H4 (cell line): ENCODE measurements at regions not wholly inside any gene's neighbourhood (a gene's known extent, or its start where the extent isn't known, plus 50 kb on each side); places are given as distances from the start of the nearest gene placed in this dataset.
"Not testable (repeated sequence)": the region's sequence is repeated elsewhere in the genome, so short reads cannot be mapped to it uniquely, and the experiment has no call there.

Experiments used
- DNase-seq: peaks from one replicate; pipeline ENCODE4 v3.0.0-alpha.2; 2015; ENCODE audit warnings: low spot score

DNA sequence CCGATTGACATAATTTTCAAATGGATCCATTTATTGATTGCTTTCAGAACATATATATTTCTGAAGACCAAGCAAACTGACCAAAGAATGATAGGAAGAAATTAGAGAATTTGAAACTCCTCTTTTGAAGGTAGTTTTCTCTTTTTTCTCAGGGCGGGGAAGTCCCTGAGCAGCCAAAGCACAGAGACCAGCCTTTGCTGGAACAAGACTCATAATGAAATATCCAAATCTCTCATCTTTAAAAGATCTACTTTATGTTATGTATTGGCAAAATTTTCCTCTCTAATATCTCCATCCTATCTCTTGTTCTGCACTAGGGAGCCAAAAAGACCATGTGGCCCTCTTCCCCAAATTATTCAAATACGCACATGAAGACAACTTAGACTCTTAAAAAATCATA lies 379.0 kb upstream of the TCF4 start:
- DNase-seq: no peak

DNA sequence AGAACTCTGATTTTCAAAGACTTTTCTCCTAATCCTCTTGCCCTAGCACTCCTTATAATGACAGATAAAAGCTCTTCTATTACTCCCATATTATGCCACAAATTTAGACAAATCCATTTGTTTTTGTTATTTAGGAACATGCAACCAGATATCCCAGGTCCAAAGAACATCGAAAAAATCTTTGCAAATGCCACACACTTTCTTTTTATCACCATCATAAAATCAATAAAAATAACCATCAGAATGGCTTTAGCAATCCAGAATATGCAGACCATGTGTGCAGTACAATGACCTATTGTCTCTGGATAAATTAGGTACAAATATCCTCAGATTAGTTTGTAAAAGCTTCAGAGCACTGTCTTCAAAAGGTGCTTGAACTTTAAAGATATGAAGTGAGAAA lies 376.2 kb upstream of the TCF4 start:
- no peak for DNase-seq

- DNase-seq: no peak
These were observed 365.3 kb upstream of the TCF4 start for GRCh38 chr18:55953326-55953725.

- DNase-seq: not testable (repeated sequence)
These were observed 363.7 kb upstream of the TCF4 start for GRCh38 chr18:55951738-55952137.

DNA sequence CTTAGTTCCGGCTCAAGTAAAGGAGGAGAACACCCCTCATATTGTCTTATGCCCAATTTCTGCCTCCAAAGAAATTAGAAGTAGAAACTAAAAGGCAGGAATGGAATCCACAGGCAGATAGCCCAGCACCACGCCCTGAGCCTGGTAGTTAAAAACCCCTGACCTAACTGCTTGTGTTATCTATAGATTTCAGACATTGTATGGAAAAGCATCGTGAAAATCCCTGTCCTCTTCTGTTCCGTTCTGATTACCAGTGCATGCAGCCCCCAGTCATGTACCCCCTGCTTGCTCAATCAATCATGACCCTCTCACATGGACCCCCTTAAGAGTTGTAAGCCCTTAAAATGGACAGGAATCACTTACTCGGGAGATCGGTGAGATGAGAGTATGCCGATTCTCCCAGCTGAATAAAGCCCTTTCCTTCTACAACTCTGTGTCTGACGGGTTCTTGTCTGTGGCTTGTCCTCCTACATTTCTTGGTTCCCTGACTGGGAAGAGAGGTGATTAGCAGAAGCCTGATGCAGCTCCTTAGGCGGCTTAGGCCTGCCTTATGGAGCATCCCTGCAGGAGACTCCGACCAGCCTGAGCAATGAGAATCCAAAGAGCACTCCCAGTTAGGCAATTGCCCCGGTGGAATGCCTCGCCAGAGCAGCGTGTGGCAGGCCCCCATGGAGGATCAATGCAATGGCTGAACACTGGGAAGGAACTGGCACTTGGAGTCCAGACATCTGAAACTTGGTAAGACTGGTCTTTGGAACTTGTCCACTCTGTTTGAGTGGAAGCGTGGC lies 362.6 kb upstream of the TCF4 start:
- no peak for DNase-seq

- DNase-seq: no peak
These were observed 346.8 kb upstream of the TCF4 start for GRCh38 chr18:55934821-55935220.

GRCh38 chr18:55932675-55933074 lies 344.7 kb upstream of the TCF4 start:
- no peak for DNase-seq

GRCh38 chr18:55927831-55928230 lies 339.8 kb upstream of the TCF4 start:
- peak; percentile 75 for DNase-seq

- no peak for DNase-seq
These were observed 337.8 kb upstream of the TCF4 start for GRCh38 chr18:55925772-55926171.

- DNase-seq: no peak
These were observed 332.1 kb upstream of the TCF4 start for GRCh38 chr18:55920063-55920462.

DNA sequence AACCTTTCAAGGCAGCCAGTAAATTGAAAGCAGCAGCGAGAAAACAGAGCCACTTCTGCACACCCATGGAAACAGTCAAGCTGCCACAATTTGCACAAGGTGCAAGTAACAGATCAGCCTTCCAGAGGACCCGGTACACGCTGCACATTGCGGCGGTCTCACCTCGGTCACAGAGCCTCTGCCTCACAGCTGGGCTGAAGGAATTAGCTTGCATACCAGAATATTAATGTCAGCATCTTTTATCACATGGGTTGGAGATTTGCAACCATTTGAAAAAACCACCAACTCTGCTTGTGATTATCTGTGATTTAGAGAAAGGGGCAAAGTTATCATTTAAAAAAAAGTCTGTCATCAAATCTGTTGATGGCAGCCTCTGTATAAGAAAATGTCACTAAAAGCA lies 330.5 kb upstream of the TCF4 start:
- no peak for DNase-seq

- DNase-seq: no peak
These were observed 324.9 kb upstream of the TCF4 start for GRCh38 chr18:55912919-55913318.

GRCh38 chr18:55912071-55912470 lies 324.1 kb upstream of the TCF4 start:
- DNase-seq: no peak

- no peak for DNase-seq
These were observed 322.3 kb upstream of the TCF4 start for GRCh38 chr18:55910296-55910695.

DNA sequence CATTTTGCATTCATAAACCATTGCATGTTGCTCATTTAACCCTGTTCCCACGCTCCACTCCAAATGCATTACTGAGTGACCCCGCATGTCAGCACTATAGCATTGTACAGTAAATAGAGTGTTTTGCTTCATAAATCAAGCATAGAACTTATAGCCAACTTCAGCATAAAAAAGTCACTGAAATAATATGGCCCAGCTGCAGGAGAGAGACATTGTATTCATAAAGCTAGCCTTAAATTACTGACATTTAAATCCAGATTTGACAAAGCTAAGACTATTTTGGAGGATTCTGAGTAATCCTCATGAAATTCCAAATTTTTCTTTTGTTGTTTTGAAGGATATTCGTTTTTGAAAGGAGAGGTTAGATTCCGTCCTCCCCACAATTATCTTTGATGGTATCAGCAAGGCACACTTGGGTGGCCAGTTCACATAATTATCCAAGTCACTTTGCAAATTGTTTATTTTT lies 320.9 kb upstream of the TCF4 start:
- DNase-seq: no peak

GRCh38 chr18:55907453-55908175 lies 319.6 kb upstream of the TCF4 start:
- no peak for DNase-seq

DNA sequence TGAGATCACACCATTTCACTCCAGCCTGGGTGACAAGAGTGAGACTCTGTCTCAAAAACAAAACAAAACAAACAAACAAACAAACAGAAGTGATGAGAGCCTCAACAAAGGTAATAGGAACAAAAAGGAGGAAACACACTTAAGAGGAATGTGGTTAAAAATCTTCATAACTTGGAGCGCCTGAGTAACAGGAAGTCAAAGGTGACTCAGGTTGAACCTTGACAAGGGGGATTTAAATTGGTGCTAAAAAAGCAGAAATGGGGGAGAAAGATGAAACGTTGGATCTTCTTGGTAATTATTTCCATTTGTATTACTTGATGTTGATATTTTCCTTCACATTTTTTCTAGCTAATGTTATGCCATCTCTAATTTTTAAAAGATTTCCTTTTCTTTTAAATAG lies 318.5 kb upstream of the TCF4 start:
- no peak for DNase-seq

GRCh38 chr18:55903911-55904310 lies 315.9 kb upstream of the TCF4 start:
- no peak for DNase-seq

DNA sequence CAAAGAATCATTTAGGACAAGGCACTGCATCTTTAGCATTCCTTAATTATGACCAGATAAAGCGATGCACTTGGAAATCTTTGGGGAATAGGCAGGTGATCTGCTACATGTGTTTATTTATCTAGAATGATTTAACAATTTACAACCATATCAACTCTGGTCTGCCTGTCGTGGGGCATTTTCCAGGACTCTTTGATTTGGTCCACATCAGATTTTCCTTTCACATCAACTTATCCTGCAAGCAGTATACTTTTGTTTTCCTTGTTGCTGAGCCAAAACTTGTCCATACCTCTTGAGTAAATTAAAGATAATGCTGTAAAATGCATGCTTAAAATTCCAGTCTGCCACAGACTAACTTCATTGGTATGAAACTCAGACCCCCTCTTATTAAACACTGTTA lies 312.4 kb upstream of the TCF4 start:
- DNase-seq: no peak

- no peak for DNase-seq
These were observed 309.2 kb upstream of the TCF4 start for GRCh38 chr18:55897091-55897689.

DNA sequence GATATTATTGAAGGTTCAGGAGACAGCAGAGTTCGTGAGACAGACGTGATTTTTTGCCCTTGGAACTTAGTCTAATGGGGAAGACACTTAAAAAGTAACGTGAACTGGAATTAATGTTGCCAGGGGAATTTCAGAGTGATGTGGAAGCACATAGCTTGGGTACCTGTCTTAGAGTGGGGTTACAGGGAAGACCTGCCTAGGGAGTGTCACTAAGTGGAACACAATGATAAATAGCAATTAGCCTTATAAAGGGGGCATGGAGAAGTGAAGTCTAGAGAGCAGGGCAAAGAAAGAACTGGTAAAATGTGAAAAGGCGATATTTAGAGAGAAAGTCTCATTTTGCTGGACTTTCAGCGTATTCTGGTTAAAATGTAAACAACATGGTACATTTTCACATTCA lies 306.0 kb upstream of the TCF4 start:
- DNase-seq: no peak

DNA sequence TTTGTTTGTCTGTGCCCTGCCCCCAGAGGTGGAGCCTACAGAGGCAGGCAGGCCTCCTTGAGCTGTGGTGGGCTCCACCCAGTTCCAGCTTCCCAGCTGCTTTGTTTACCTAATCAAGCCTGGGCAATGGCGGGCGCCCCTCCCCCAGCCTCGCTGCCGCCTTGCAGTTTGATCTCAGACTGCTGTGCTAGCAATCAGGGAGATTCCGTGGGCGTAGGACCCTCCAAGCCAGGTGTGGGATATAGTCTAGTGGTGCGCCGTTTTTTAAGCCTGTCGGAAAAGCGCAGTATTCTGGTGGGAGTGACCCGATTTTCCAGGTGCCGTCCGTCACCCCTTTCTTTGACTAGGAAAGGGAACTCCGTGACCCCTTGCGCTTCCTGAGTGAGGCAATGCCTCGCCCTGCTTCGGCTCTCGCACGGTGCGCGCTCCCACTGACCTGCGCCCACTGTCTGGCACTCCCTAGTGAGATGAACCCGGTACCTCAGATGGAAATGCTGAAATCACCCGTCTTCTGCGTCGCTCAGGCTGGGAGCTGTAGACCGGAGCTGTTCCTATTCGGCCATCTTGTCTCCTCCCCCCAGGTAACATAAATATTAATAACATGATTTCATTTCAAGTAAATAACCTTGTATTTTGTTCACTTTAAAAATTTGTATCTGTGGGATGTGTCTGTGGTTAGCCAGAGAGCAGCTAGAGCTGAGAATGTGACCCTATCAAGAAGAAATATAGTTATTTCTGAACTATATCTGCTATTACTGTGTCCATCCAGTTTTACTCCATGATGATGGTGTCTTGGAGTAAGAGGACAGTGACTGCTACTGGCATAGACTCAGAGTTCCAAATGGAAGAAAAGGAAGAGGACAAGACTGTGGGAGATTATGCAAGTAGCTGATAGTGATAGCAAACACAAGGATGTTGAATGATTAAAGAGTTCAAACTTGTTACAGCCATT lies 305.1 kb upstream of the TCF4 start:
- not testable (repeated sequence) for DNase-seq
